GM18873 (cell line): ENCODE measurements at regions not wholly inside any gene's neighbourhood (a gene's known extent, or its start where the extent isn't known, plus 50 kb on each side); places are given as distances from the start of the nearest gene placed in this dataset.

Experiments used
- ATAC-seq: cut with Tn5 transposase; IDR thresholded peaks from one replicate; pipeline ENCODE4 v1.9.1; 2021; ENCODE audit warnings: mild to moderate bottlenecking, moderate library complexity, moderate number of reproducible peaks; ENCODE audit not compliant: unreplicated experiment, low FRiP score

DNA sequence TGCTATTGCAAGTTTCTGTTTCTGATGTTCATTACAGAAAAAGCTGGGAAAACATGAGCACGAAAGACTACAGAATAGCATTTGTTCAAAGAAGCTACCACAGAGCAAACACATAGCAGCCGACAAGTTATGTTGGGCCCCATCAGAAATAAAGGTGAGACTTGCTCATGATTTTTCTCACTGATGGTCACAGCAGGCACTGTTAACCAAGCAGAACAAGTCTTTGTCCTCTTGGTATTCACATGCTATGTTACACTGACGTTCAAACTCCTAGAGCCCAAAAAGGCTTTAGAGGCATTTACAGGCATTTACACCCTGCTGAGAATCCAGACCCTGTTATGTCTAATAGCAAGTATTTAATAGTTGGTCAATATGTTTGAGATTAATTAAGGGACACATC, 235.0 kb upstream of the HNMT start:
- no peak for ATAC-seq

DNA sequence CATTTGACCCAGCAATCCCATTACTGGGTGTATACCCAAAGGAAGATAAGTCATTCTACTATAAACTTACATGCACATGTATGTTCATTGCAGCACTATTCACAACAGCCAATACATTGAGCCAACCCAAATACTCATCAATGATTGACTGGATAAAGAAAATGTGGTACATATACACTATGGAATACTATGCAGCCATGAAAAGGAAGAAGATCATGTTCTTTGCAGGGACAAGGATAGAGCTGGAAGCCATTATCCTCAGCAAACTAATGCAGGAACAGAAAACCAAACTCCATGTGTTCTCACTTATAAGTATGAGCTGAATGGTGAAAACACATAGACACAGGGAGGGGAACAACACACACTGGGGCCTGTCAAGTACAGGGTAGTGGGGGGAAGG, 226.7 kb upstream of the HNMT start:
- no peak for ATAC-seq

DNA sequence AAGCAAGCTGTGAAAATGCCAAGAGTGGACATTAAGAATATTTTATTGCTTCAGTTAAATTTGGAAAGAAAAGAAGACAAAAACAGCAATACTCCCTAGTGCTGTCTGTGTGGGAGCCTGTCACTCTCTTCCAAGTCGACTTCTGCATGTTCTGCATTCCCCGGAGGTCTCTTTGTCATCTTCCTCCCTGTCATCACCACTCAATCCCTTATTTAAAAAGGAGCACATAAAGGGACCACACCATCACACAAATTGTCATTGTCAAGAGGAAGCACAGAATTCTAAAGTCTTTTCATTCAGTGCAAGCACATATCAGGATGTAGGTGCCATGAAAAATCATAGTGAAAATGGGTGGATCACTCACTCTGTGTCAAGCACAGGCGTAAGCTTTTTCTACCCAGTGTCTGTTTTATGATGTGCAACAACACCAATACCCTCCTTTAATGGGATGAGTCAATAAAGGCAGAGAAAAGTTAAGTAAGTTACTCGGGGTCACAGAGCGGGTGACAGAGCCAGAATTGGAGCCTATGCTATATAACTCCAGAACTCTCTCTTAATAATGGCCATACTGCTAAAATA, 222.4 kb upstream of the HNMT start:
- no peak for ATAC-seq

DNA sequence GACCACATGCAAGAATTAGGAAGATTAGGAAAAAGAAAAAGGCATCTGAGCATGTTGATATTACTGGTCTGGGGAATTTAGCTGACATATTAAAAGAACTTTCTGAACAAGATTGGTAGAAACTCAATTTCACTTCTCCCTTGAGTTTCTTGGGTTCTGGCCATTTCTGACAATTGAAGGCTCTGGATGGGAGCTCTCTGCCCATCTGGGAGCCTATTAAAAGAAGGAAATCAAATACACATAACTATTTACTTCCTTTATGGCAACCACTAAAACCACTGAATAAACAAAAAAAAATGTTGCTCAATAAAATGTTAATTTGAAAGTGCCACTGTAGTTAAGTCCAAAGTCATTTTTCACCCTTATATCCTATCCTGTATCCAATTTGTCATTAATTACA, 216.8 kb upstream of the HNMT start:
- ATAC-seq = no peak

DNA sequence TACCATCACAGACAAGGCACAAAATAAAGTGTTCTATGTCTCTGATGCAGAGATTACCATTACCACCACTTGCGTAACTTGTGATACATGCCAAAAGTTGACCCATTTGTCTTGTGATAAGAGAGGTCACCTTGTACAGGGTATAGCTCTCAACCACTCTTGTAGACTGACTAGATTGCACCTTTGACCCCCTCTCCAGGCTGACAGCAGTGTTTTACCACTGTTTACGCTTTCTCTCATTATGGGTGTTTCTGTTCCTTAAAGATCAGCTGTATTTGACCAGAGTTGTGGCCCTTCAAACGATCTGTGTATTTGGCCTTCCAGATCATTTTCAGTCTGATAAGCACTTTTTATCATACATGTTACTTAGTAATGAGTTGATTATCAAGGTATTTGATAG, 215.7 kb upstream of the HNMT start:
- no peak for ATAC-seq

DNA sequence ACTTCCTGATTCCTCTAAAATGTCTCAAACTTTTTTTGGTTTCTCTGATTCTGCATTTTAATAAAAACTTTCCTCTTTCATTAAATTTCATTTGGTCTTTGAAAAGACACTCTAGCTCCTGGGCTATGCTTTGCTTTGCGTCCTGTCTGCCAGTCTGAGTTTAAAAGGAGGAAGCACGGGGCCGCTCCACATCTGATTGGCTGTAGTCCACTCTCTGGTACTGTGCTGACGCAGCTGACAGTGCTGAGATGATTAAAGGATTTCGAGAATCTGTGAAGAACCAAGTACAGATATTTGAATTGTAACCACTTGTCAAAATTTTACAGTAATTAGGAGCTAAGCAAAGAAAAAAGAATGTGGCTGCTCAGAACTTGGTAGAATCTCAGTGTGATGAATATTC, 199.6 kb upstream of the HNMT start:
- no peak for ATAC-seq

DNA sequence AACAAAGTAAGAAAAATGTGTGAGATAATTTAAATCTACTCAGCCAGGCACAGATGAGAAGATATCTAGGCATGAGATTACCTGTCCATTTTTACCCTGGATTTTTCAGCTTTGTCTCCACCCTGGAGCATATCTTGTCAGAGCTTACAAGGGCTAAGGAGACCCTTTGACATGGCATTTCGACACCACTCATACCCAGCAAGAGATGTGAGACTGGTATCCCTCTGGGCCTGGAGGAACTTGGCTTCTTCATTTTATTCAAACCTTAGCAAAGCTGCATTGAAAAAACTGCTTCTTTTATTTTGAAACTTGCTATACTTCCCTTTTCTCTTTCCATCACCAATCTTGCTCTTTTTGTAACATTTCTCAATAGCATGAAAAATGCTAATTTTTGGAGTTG, 194.9 kb upstream of the HNMT start:
- no peak for ATAC-seq

DNA sequence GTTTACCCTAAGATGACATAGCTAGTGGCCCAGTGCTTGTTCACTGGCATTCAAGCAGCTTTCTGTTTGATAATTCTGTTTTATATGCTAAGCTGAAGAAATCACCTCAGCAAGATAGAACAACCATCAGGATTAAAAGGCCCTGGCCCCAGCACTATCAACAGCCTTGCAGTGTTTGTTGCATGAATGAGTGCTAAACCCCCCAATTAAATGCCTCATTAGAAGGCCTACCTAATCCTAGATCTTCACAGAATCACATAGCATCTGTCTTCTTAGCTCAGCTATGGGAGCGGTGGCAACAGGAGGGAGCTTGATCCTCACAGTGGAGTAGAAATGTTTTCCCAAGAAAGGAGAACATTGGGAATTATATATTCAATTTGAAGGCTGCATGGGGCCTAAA, 194.1 kb upstream of the HNMT start:
- no peak for ATAC-seq

DNA sequence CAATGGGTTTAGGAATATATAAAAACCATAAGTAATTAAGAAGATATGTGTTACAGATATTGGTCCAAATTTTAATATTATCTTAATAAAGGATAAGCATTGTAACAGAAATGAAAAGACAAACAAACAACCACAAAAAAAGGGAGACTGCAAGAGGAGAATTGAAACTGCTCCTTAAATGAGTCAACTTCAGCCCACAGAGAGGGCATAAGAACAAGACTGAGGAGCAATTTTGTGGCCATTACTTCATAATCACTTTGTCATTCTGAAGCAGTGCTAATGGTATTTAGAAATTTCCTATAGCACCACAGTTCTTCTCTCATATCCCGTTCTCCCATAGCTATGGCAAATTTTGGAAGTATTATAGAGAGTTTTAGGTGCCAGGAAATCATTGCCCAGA, 193.2 kb upstream of the HNMT start:
- no peak for ATAC-seq

DNA sequence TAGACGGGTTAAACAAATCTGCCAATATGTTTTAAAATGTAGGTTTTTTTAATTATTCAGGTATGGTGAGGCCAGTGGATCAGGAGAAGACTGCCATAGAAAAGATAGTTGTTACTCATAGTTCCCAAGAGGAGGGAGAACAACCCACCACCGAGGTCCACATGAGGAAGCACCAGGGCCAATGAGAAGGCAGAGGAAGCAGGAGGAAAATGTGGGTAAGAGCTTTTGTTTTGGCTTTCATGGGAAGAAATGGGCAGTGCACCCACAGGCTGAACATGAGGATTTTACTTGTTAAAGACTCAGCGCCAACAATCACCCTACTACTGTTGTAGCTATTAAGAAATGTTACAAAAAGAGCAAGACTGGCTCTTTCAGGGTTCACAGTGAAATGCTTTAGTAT, 191.8 kb upstream of the HNMT start:
- no peak for ATAC-seq

DNA sequence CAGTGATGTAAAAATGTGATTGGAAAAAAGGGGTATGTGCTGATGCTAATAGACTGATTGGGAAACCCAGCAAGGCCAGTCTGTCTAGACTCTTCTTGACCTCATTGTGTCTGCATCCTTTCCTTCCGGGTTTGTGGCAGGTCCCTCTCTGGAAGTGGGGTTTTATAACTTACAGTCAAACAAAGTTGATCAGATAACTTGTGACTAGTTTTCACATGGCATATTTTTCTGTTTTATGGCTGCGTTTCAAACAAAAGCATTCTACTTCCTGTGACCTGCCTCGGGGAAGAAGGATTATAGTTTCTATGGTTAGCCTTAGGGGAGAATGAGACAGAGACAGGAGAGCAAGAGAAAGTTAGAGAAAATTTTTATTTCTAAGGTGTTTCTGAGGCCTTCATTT, 188.7 kb upstream of the HNMT start:
- no peak for ATAC-seq

DNA sequence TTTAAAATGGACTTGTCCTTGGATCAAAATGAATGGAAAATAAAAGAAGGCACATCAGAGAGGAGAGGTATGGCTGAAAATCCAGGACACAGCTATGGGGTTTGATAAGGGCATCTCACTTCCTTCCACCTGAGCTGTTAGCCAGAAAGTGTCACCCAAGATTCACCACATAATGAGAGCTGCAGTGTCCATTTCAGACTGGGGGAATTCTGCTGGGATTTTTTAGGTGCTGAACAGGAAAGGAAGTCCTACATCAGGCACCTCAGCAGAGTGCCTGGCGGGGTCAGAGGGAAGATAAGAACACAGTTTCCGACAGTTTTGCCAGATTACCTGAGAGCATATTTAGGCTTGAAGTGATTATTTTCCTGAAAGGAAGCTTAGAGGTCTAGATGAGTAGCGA, 187.6 kb upstream of the HNMT start:
- no peak for ATAC-seq

DNA sequence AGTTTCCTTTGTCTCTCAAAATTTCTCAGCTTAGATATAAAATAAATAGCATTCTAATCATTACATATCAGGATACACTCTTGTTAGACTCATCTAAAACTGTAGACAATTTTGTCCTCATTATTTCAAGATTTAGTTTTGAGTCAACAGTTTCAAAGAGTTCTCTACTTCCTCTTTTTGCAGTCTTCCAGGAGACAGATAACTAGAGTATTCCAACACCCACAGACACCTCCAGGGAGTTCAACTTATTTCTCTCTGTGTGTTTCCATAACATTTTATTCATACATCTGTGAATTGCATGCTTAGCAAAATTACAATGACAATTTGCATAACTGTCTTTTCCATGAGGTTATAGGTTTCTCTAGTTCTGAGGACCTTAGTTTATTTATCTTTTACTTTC, 166.6 kb upstream of the HNMT start:
- ATAC-seq = no peak

DNA sequence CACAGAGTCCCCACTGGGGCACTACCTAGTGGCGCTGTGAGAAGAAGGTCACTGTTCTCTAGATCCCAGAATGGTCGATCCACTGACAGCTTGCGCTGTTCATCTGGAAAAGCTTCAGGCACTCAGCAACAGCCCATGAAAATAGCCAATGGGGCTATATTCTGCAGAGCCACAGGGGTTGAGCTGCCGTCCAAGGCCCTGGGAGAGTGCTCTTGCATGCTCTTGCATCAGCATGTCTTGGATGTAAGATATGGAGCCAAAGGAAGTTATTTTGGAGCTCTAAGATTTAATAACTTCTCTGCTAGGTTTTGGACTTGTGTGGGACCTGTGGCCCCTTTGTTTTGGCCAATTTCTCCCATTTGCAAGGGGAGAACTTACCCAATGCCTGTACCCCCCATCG, 164.7 kb upstream of the HNMT start:
- no peak for ATAC-seq

DNA sequence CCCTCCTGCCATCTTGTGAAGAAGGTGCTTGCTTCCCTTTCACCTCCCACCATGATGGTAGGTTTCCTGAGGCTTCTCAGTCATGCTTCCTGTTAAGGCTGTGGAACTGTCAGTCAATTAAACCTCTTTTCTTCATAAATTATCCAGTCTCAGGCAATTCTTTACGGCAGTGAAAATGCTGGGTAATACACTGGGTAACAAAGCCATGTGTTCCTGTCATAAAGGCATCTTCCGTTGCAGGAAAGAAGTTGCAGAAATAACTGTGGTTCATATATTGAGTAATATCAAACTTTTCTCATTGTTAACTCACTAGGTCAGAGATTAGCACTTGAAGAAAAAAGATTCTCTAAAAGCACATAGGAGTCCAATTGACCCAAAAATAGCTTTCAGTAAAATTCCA, 163.9 kb upstream of the HNMT start:
- ATAC-seq = no peak

DNA sequence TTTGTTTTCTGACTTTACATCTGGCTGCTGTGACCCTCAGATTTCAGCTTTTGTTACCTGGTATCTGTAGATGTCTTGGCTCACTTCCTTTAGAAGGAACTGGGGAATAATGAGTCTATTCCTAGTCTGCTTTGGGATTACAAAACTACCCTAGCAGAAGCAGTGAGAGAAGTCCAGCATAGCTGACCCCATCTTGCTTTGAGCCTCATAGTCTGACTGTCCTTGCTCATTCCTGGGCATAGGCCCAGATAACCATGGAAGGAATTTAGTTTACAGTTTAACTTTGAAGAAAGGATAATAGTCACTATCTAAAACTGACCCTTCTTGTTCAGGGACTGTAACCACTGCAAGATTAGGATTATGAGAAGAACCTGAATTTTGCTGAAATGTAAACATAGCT, 163.0 kb upstream of the HNMT start:
- ATAC-seq = no peak

DNA sequence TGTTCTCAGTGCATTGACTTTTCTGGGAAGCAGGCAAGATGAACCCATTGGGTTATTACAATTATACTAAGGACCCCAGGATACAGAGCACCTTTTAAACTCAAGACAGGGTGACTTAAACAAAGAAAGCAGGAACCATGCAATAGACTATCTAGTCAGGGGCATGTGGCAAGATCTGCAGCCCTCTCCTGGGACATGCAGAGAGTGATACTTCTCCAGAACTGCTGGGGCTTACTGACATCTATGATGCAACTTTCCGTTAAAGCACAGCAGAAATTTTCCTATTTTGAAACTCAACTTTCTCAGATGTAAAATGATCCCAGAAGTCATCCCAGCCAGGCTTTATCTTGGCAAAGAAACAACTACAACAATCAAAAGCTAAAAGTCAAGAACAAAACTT, 162.2 kb upstream of the HNMT start:
- no peak for ATAC-seq

DNA sequence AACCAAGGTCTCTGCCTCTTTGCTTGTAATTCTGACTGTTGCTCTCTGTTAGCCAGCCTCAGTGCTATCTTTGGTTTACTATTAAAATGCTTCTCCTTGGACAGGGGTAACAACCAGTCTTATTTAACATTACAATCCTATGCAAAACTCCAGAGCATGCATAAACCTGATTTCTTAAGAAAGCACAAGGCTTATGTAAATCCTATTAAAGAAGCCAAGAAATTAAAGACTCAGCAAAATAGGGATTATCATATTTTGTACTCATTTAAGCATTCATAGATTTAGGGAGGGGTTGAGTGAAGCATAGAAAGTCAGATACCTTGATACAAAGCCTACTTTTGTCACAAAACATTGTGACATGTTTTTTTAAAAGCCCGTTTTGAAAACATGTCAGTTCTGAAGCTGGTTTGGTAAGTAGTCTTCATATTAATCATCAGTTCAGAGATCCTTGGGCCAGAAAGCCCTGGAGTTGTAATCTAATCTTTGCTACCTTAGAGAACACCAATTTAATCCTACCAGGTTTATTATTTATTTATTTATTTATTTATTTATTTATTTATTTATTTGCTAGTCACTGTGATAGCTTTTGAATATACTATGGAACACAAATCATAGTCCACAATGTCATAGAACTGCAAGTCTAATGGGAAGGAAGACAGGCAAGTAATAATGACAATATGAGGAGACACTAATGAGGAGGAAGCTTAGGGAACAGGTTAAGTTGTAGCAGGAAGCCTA, 158.0 kb upstream of the HNMT start:
- ATAC-seq = no peak

DNA sequence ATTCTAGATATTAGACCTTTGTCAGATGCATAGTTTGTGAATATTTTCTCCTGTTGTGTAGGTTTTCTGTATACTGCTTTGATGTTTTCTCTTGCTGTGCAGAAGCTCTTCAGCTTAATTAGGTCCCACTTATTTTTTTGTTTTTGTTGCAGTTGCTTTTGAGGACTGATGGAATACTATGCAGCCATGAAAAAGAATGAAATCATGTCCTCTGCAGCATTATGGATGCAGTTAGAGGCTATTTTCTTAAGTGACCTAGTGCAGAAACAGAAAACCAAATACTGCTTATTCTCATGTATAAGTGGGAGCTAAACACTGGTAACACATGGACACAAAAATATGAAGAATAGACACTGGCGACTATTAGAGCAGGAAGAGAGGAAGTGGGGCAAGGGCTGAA, 155.0 kb upstream of the HNMT start:
- ATAC-seq = no peak

DNA sequence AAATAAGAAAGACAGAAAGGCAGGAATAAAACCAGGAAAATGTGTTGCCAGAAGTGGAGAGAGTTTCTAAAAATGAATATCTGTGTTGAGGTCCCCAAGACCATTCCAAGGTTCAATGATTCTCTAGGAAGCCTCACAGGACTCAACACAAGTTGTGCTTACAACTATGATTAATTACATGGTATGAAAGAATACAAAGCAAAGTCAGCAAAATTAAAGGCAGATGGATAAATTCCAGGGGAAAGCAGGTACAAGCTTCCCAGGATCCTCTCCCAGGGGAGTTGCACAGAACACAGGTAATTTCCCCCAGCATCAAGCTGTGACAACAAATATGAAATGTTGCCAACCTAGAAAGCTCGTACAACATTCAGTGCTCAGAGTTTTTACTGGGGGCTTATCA, 154.4 kb upstream of the HNMT start:
- ATAC-seq = no peak

DNA sequence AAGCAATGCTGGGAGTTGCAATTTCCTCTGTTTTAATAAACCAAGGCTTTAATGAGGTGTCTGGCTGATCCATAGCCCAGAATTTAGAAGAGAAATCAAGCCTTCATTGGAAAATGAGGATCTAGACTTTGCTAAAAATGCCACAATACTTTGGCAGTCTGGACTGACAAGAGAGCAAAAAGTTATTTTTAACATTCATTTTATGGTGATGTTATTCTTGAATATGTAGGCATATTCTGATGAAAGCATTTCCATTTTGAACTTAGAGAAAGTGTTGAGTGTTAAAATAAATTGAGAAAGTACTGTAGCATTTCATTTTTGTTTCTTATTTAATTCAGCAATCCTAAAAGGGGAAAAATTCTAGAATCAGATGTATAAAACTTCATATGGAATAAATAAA, 151.8 kb upstream of the HNMT start:
- ATAC-seq = no peak

DNA sequence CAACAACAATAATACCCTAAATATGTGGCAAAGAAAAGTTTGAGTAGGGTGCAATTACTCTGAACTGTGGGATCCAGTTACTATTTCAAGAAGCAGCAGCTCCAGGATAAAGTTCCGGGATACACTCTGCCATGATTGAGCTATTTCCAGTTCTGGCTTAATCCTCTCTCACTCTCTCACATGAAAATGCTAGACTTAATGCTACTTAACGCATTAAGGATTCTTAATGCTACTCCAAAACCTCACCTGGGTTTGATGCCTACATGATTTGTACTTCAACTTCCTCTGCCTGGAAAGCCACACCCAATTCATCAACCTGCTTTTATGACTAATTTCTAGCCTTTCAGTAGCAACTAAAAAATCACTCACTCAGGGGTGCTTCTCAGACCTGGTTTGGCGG, 151.1 kb upstream of the HNMT start:
- no peak for ATAC-seq

DNA sequence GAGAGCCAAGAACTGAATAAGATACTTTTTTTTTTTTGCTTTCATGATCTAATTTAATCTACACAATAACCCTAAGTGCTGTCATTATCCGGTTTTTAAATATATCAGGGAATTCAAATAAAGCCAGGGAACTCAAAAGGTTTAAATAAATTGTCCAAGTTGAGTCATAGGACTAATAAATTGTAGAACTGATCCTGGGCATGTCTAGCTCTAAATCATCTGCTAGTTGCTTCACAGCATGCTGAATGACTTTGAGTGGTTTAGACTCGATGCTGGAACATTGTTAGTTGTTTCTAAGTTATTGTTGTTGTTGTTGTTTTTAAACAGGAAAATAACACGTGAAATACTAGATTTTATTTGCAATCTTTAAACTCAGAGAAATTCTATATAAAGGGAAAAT, 147.2 kb upstream of the HNMT start:
- ATAC-seq = no peak
